GM21526 (cell line): ENCODE measurements at regions not wholly inside any gene's neighbourhood (a gene's known extent, or its start where the extent isn't known, plus 50 kb on each side); places are given as distances from the start of the nearest gene placed in this dataset.

Experiments
- ATAC-seq: cut with Tn5 transposase; IDR thresholded peaks from one replicate; pipeline ENCODE4 v1.9.1; 2021; ENCODE audit warnings: moderate library complexity; ENCODE audit not compliant: unreplicated experiment, low FRiP score

DNA sequence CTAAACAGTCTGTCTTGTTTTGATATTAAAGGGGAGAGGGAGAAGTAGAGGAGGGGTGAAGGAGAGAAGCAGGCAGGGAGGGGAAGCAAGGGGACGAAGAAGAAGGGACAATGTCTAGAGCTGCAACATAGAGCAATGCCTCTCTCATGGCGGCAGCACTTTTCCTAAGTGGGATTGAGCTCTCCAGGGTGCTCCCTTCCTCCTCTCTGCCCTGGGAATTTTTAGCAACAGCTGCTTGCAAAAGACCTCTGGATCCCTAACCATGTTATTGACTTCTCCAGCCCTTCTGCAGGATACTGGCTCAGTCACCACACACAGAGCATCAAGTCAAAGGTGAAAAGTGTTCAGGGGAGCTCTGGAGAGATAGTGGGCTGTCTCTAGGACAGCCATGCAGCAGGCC, 734.9 kb downstream of the EPHA4 start:
- ATAC-seq = no peak

- ATAC-seq = no peak
Measured at GRCh38 chr2:220842901-220843665, 729.0 kb downstream of the EPHA4 start.

DNA sequence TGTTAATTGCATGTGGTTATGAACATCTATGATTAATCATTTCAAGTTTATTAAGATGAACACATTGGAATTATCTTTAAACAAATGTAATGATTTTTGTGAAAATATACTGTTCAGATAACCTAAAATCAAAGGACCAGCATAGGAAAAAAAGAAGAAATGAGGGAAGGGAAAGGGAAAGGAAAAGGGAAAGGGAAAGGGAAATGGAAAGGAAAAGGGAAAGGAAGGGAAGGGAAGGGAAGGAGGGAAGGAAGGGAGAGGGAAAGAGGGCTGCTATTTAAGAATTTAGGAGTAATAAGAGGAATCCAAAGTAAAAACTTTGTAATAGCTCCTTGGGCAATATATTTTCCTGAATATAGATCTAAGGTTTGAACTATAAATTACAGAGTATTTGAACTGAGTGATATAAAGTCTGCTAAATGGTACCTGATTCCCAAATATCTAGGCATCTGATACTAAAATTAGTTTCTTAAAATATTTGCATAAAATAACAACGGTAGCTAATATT, 726.3 kb downstream of the EPHA4 start:
- ATAC-seq = no peak

DNA sequence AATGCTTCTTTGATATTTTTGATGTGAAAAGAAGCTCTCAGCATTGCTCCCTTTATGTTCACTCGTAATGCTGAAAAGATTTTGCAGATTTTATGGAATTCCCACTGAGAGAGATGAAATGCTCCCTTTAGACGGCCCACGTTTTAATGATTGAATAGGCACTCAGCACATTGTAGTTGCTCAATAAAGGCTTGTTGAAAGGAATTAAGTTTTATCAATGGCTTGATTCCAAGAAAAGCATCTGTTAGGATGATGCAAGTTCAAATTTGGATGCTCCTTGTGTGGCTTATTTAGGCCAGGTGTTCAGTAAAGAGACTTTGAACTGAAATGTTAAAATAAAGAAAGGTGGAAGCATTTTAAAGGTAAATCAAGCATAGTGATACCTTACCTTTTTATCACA, 725.1 kb downstream of the EPHA4 start:
- ATAC-seq = no peak

- ATAC-seq = no peak
Measured at GRCh38 chr2:220847589-220847988, 724.5 kb downstream of the EPHA4 start.

DNA sequence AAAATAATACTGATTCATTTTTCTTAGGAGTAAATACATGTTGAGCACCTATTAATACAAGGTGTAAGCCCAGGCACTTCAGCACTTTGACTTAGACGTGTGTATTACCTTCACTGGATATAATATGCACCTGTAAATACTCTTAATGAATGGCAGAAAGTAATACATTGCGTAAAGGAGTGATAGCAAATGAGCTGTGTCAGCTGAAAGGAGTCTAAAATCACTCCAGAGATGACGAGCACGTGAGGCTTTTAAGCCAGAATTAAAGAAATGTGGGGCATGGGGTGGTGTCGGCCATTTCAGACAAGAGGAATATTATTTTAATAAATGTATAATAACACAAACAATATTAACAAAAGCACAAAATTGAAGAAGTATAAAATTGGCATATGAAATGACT, 722.7 kb downstream of the EPHA4 start:
- no peak for ATAC-seq

- no peak for ATAC-seq
Measured at GRCh38 chr2:220850116-220850515, 722.0 kb downstream of the EPHA4 start.

- ATAC-seq = no peak
Measured at GRCh38 chr2:220855296-220855695, 716.8 kb downstream of the EPHA4 start.

GRCh38 chr2:220856486-220856885, 715.6 kb downstream of the EPHA4 start:
- ATAC-seq = no peak

GRCh38 chr2:220857368-220857767, 714.7 kb downstream of the EPHA4 start:
- ATAC-seq = no peak

DNA sequence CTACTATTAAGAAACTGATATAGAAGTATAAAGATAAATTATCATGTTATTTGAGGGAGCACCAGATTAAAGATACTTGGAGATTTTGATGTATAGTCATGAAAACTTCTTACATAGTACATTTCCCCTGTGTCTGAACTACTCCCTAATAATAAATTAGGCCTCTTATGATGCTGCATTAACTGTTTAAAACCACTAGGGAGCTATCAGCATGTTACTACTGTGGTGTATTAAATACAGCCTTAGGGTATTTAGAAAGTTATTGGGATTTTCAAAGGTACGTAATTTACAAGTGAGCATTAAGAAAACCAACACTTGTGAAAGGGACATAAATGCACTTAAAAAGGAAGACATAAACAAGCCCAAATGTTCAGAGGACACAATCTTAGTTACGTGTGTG, 714.0 kb downstream of the EPHA4 start:
- no peak for ATAC-seq

GRCh38 chr2:220871909-220872308, 700.2 kb downstream of the EPHA4 start:
- no peak for ATAC-seq

DNA sequence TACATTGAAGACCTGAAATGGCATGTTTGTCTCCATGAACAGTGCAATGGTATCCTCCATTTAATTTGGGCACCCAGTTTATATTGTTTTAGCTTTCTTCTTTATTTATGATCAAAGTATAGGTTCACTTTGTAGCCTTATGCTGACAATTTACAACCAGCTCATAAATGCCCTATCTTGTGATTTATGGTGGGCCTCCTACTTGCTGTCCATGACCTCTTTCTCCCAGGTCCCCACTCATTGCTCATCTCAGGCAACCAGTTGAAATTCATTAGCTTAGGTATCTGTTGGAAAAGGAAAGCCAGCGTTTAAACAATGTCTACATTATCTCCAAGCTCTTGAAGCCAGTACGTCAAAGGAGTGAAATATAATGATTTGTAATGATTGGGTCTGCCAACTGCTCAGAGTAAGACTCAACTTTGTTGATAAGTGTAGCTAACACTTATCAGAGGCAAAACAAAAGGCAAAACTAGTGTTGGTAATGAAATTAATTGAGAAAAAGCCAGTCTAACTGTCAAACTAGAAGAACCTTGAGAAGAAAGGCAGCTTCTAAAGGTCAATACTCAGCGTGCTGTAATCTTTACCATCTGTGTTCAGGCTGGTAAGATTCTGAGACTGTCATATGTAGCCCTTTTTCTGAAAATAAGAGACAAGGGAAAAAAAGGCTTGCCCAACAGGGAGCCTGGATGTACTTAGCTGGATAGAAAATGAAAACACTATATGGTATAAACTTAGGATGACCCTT, 695.9 kb downstream of the EPHA4 start:
- ATAC-seq = no peak

DNA sequence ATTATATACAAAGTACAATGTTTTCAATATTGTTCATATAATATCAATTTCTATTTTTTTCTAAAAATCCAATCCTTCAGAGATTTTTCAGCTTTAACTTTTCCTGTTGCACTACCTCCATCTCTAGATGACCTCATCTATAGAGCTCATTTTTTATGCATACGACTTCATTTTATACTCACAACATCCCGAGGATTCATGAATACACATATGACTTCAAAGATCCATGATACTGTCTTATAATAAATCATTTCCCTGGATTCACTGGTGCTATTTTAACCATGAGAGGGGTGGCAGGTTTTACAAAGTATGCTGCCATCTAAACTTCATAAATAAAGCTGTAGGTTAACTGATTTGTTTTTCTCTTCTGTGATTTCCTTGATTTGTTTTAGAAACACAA, 694.6 kb downstream of the EPHA4 start:
- no peak for ATAC-seq

GRCh38 chr2:220877897-220878296, 694.2 kb downstream of the EPHA4 start:
- no peak for ATAC-seq

- no peak for ATAC-seq
Measured at GRCh38 chr2:220880623-220881596, 691.2 kb downstream of the EPHA4 start.

GRCh38 chr2:220882507-220882906, 689.6 kb downstream of the EPHA4 start:
- ATAC-seq = no peak

DNA sequence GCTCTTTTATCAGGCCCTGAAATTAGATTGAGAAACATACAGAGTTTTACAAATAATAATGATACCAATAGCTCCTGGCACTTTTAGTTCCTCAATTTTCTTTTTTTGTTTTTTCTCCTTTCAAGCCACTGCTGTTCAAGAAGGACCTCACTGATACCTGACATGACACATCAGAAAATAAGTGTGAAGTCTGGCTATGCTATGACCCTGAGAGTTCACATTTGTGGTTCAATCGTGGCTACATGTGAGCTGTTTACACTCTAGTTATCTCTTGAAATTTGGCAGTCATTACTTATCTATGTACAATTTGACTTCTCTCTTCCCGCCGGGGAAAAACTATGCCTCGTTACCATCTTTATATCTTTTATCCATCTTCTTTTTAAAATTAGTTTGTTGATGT, 686.5 kb downstream of the EPHA4 start:
- ATAC-seq = no peak

- ATAC-seq = no peak
Measured at GRCh38 chr2:220887271-220887870, 684.7 kb downstream of the EPHA4 start.

DNA sequence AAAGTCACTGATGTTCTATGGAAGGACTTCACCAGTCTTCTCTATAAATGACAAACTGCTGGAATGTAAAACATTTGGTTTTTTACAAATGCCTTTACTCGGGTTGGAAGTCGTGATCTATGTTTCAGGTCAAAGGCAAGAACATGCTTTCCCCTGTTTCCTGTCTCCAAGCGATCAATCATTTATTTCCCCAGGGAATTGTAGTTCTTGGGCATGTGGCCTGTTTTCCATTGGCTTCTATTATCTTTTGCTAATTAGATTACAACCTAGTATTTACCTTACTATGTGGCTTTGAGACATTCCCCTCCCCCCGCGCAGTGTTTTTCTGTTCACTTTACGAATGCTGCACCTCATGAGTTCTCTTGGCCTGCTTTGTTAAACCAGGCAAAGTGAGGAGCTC, 684.2 kb downstream of the EPHA4 start:
- no peak for ATAC-seq
